ENCODE measurements at regions not wholly inside any gene's neighbourhood (a gene's known extent, or its start where the extent isn't known, plus 50 kb on each side); places are given as distances from the start of the nearest gene placed in this dataset.

DNA sequence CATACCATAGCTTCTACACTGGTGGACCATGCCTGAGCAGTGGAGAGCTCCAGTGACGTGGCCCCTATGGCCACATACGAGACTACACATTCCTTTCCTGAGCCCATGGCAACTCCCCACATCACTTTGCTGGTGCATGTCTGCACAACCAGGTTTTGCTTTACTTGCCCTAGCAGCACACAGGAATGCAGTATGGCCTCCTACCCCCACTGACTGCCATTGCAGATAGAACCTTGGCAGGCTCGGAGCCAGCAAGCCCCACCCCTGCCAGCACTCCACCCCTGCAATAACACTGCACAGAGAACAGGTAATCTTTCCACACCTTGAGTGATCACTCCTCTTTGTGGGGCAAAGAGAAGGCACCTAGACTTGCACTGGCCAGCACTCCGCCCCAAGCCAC, 531.9 kb upstream of the CAMK1G start:
- Histone ChIP-seq H3K4me1 (ENCODE audit: control insufficient read depth, low read depth, low read length) (no peaks in the 10 kb centered on the region), H3K27me3 (ENCODE audit: control insufficient read depth, insufficient read depth, low read length) (peaks cover 11% of the 10 kb centered on the region), H3K9ac (ENCODE audit: low read length) (no peak overlapping the region), H3K36me3 (ENCODE audit: control insufficient read depth, low read depth, low read length) (no peaks in the 10 kb centered on the region), H3K4me3 (ENCODE audit: low read length) (no peak overlapping the region), H3K27ac (ENCODE audit: low read length) (no peak overlapping the region), H3K9me3 (ENCODE audit: control insufficient read depth, low read depth, low read length) (no peaks in the 10 kb centered on the region)

GRCh38 chr1:209053587-209053986, 529.9 kb upstream of the CAMK1G start:
- no peaks in the 10 kb centered on the region for H3K4me1 ChIP-seq (ENCODE audit: control insufficient read depth, low read depth, low read length)
- no peaks in the 10 kb centered on the region for H3K36me3 ChIP-seq (ENCODE audit: control insufficient read depth, low read depth, low read length)
- no peak overlapping the region for H3K9ac ChIP-seq (ENCODE audit: low read length)
- H3K27ac ChIP-seq (ENCODE audit: low read length) = no peak overlapping the region
- no peak overlapping the region for H3K4me3 ChIP-seq (ENCODE audit: low read length)
- H3K27me3 ChIP-seq (ENCODE audit: control insufficient read depth, insufficient read depth, low read length) = peaks cover 11% of the 10 kb centered on the region
- no peaks in the 10 kb centered on the region for H3K9me3 ChIP-seq (ENCODE audit: control insufficient read depth, low read depth, low read length)

DNA sequence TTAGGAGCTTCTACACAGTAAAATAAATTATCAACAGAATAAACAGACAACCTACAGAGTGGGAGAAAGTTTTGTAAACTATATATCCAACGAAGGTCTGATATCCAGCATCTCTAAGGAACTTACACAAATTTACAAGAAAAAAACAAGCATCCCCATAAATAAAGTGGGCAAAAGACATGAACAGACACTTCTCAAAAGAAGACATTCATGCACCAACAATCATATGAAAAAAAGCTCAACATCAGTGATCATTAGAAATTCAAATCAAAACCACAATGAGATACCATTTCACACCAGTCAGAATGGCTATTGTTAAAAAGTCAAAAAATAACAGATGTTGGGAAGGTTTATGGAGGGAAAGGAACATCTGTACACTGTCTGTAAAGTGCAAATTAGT, 526.4 kb upstream of the CAMK1G start:
- no peak overlapping the region for H3K27ac ChIP-seq (ENCODE audit: low read length)
- no peaks in the 10 kb centered on the region for H3K27me3 ChIP-seq (ENCODE audit: control insufficient read depth, insufficient read depth, low read length)
- no peaks in the 10 kb centered on the region for H3K36me3 ChIP-seq (ENCODE audit: control insufficient read depth, low read depth, low read length)
- no peak overlapping the region for H3K9ac ChIP-seq (ENCODE audit: low read length)
- H3K9me3 ChIP-seq (ENCODE audit: control insufficient read depth, low read depth, low read length) = no peaks in the 10 kb centered on the region
- H3K4me1 ChIP-seq (ENCODE audit: control insufficient read depth, low read depth, low read length) = no peaks in the 10 kb centered on the region
- H3K4me3 ChIP-seq (ENCODE audit: low read length) = no peak overlapping the region

DNA sequence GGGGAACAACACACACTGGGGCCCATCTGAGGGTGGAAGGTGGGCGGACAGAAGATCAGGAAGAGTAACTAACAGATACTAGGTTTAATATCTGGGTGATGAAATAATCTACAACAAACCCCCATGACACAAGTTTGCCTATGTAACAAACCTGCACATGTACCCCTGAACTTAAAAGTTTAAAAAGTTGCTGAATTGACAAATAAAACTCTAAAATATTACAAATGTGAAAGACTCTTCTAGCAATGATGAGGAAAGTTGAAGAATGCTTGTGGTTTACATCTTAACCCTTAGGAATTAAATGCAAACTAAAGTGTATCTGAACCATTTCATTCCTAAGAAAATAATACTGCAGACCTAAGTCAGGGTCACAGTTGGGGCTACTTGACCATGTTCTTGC, 525.6 kb upstream of the CAMK1G start:
- H3K4me1 ChIP-seq (ENCODE audit: control insufficient read depth, low read depth, low read length) = no peaks in the 10 kb centered on the region
- H3K36me3 ChIP-seq (ENCODE audit: control insufficient read depth, low read depth, low read length) = no peaks in the 10 kb centered on the region
- H3K27me3 ChIP-seq (ENCODE audit: control insufficient read depth, insufficient read depth, low read length) = no peaks in the 10 kb centered on the region
- H3K27ac ChIP-seq (ENCODE audit: low read length) = no peak overlapping the region
- no peaks in the 10 kb centered on the region for H3K9me3 ChIP-seq (ENCODE audit: control insufficient read depth, low read depth, low read length)
- no peak overlapping the region for H3K4me3 ChIP-seq (ENCODE audit: low read length)
- no peak overlapping the region for H3K9ac ChIP-seq (ENCODE audit: low read length)

- H3K27me3 ChIP-seq (ENCODE audit: control insufficient read depth, insufficient read depth, low read length) = no peaks in the 10 kb centered on the region
- peaks cover under 1% of the 10 kb centered on the region for H3K4me1 ChIP-seq (ENCODE audit: control insufficient read depth, low read depth, low read length)
- H3K4me3 ChIP-seq (ENCODE audit: low read length) = no peak overlapping the region
- H3K36me3 ChIP-seq (ENCODE audit: control insufficient read depth, low read depth, low read length) = no peaks in the 10 kb centered on the region
- no peaks in the 10 kb centered on the region for H3K9me3 ChIP-seq (ENCODE audit: control insufficient read depth, low read depth, low read length)
- H3K27ac ChIP-seq (ENCODE audit: low read length) = no peak overlapping the region
- no peak overlapping the region for H3K9ac ChIP-seq (ENCODE audit: low read length)
Measured at GRCh38 chr1:209059376-209059775, 524.1 kb upstream of the CAMK1G start.

GRCh38 chr1:209059981-209060380, 523.5 kb upstream of the CAMK1G start:
- Histone ChIP-seq H3K9me3 (ENCODE audit: control insufficient read depth, low read depth, low read length) (no peaks in the 10 kb centered on the region), H3K4me1 (ENCODE audit: control insufficient read depth, low read depth, low read length) (peaks cover 7% of the 10 kb centered on the region), H3K36me3 (ENCODE audit: control insufficient read depth, low read depth, low read length) (no peaks in the 10 kb centered on the region), H3K9ac (ENCODE audit: low read length) (no peak overlapping the region), H3K4me3 (ENCODE audit: low read length) (no peak overlapping the region), H3K27ac (ENCODE audit: low read length) (no peak overlapping the region), H3K27me3 (ENCODE audit: control insufficient read depth, insufficient read depth, low read length) (no peaks in the 10 kb centered on the region)

- no peak overlapping the region for H3K4me3 ChIP-seq (ENCODE audit: low read length)
- no peaks in the 10 kb centered on the region for H3K27me3 ChIP-seq (ENCODE audit: control insufficient read depth, insufficient read depth, low read length)
- H3K4me1 ChIP-seq (ENCODE audit: control insufficient read depth, low read depth, low read length) = peaks cover 9% of the 10 kb centered on the region
- H3K9me3 ChIP-seq (ENCODE audit: control insufficient read depth, low read depth, low read length) = no peaks in the 10 kb centered on the region
- no peaks in the 10 kb centered on the region for H3K36me3 ChIP-seq (ENCODE audit: control insufficient read depth, low read depth, low read length)
- no peak overlapping the region for H3K9ac ChIP-seq (ENCODE audit: low read length)
- H3K27ac ChIP-seq (ENCODE audit: low read length) = no peak overlapping the region
Measured at GRCh38 chr1:209062081-209062620, 521.4 kb upstream of the CAMK1G start.

DNA sequence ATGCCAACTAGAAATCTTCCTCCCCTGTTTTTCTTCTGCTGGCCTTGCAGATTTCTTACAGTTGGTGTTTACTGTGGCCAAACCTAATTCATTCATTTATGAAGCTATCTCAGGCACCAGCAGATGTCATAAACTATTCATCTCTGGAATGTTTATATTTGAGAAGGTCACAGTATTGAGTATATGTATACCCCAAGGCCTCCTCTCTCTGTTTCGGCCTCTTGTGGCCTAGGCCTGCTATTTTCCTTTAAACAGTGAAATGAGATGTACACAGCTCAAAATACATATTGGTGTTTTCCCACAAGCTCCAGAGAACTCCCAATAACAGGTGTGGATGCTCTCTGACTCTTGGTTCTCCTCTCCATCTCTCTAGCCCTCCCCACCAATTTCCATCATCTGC, 520.7 kb upstream of the CAMK1G start:
- H3K4me3 ChIP-seq (ENCODE audit: low read length) = no peak overlapping the region
- H3K9ac ChIP-seq (ENCODE audit: low read length) = no peak overlapping the region
- H3K36me3 ChIP-seq (ENCODE audit: control insufficient read depth, low read depth, low read length) = no peaks in the 10 kb centered on the region
- H3K9me3 ChIP-seq (ENCODE audit: control insufficient read depth, low read depth, low read length) = no peaks in the 10 kb centered on the region
- no peaks in the 10 kb centered on the region for H3K27me3 ChIP-seq (ENCODE audit: control insufficient read depth, insufficient read depth, low read length)
- H3K27ac ChIP-seq (ENCODE audit: low read length) = no peak overlapping the region
- peaks cover 9% of the 10 kb centered on the region for H3K4me1 ChIP-seq (ENCODE audit: control insufficient read depth, low read depth, low read length)

DNA sequence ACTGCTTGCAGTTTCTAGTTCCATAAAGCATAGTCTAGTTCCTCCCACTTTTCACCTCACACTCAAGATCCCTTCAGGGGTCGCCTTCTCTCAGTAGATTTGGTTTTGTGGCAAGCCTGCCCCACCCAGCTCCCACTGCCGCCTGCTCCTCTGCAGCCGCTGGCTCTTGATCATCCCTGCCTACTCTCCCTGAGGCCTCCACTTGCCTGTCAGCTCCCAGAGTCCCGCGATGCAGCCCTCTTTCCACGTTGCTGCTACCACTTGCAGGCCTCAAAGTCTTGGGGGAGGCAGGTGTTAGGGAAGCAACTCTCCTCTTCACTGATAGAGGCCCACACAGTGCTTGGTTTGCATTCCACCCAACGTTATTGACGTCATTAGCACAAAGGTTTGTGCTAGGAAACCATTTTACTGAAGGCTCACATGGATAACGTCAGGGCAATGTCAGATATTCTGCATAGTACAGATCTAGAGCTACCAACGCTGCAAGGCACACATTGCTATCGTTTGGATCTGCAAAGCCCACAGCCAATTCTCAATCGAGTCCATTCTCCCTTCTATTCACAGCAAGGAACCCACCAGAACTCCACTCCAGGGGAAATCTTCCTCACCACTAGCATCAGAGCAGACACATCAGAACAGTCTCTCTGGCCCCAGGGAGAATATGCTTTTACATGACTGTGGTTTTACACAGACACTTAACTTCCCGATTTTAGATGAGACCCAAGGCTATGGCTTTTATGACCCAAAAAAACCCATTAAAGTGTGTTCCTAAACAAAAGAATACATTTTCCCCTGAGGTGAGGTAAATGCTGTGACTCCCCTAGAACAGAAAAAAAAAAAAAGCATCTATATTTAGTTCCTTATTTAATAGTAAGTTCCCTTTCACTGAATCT, 519.5 kb upstream of the CAMK1G start:
- no peaks in the 10 kb centered on the region for H3K36me3 ChIP-seq (ENCODE audit: control insufficient read depth, low read depth, low read length)
- H3K27me3 ChIP-seq (ENCODE audit: control insufficient read depth, insufficient read depth, low read length) = no peaks in the 10 kb centered on the region
- no peak overlapping the region for H3K9ac ChIP-seq (ENCODE audit: low read length)
- H3K27ac ChIP-seq (ENCODE audit: low read length) = no peak overlapping the region
- H3K4me1 ChIP-seq (ENCODE audit: control insufficient read depth, low read depth, low read length) = peaks cover 9% of the 10 kb centered on the region
- H3K4me3 ChIP-seq (ENCODE audit: low read length) = no peak overlapping the region
- H3K9me3 ChIP-seq (ENCODE audit: control insufficient read depth, low read depth, low read length) = no peaks in the 10 kb centered on the region

DNA sequence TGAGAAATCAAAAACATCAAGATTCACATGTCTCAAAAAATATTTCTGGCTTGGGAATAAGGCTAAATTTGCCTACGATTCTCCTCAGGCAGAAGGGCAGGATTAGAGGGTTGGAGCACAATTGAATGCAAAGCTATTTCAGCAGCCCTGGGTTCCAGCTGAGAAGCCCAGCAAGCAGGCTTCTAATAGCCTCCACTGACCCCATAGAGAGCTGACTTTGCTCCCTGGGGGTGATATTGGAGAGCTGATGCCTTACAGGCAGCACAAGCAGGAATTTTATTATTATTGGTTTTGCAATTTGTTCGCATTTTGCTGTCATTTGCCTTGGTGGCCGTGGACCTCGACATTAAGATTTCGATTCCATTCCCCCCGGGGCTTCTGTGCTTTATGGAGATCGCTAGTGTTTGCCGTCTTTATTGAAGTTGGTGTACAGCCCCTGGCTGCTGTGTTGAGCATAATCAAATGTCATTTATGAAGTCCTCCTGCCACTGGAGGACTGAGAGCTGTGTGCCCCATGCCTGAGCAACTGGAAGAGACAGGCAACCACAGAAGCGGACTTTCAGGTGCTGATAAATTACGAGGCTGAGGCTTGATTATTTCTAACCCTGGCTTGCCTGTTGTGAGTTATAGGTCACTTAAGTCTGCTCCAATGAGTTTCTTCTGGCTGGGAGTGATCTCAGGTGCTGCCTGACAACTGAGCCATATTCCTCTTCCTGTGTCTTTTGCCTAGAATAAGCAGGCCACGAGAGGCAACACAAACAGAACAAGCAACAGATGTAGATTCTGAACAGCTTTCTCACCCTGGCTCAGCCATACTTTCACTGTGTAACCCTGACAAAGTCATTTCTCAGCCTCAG, 518.4 kb upstream of the CAMK1G start:
- no peaks in the 10 kb centered on the region for H3K36me3 ChIP-seq (ENCODE audit: control insufficient read depth, low read depth, low read length)
- no peaks in the 10 kb centered on the region for H3K27me3 ChIP-seq (ENCODE audit: control insufficient read depth, insufficient read depth, low read length)
- H3K4me1 ChIP-seq (ENCODE audit: control insufficient read depth, low read depth, low read length) = peaks cover 9% of the 10 kb centered on the region
- H3K4me3 ChIP-seq (ENCODE audit: low read length) = no peak overlapping the region
- no peak overlapping the region for H3K9ac ChIP-seq (ENCODE audit: low read length)
- H3K27ac ChIP-seq (ENCODE audit: low read length) = no peak overlapping the region
- no peaks in the 10 kb centered on the region for H3K9me3 ChIP-seq (ENCODE audit: control insufficient read depth, low read depth, low read length)

DNA sequence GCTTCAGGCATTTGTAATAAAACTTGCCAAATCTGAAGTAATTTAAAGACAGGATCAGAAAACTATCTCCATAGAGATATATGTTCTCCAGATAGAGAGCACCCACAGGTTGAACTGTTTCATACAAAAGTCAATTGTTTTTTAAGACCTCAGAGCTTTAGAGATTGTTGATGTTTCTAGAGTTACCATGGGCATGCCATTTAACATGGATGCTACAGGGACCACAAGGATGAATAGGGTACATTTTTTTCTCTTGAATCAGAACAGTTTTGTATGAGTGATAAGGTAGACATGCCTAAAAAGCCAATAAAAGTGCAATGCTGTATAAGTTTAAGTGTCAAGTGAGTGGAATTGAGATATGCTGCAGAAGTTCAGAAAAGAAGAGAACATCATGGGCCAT, 511.0 kb upstream of the CAMK1G start:
- H3K36me3 ChIP-seq (ENCODE audit: control insufficient read depth, low read depth, low read length) = no peaks in the 10 kb centered on the region
- no peak overlapping the region for H3K27ac ChIP-seq (ENCODE audit: low read length)
- H3K27me3 ChIP-seq (ENCODE audit: control insufficient read depth, insufficient read depth, low read length) = no peaks in the 10 kb centered on the region
- H3K9ac ChIP-seq (ENCODE audit: low read length) = no peak overlapping the region
- H3K4me3 ChIP-seq (ENCODE audit: low read length) = no peak overlapping the region
- no peaks in the 10 kb centered on the region for H3K9me3 ChIP-seq (ENCODE audit: control insufficient read depth, low read depth, low read length)
- H3K4me1 ChIP-seq (ENCODE audit: control insufficient read depth, low read depth, low read length) = no peaks in the 10 kb centered on the region

Measured in iPS-18a (cell line).